T-cell (primary cell): ENCODE measurements at regions not wholly inside any gene's neighbourhood (a gene's known extent, or its start where the extent isn't known, plus 50 kb on each side); places are given as distances from the start of the nearest gene placed in this dataset.

Source experiments
- ATAC-seq, 4 experiments: fragments of 200-7000 bp in 3 of 4; fragments of 150-1000 bp in 1 of 4; cut with Tn5 transposase; replicated peaks in 1 of 4; 1 replicate in 3 of 4; 2 replicates in 1 of 4; pipeline ENCODE4 v1.10.0; 2021; ENCODE audit warnings: moderate library complexity in 3 of 4, mild to moderate bottlenecking in 2 of 4, moderate number of reproducible peaks in 1 of 4
- CTCF ChIA-PET, 2 donors: fragments of 300-600 bp; sonication (Branson Sonifier 250); formaldehyde crosslinking; loops; one replicate each; lab custom pipeline; 2022; ENCODE audit warnings: antibody characterized with exemption in 2 of 2; lab: Charles Lee
- POLR2A ChIA-PET, 2 donors: fragments of 300-600 bp; sonication (Branson Sonifier 250); formaldehyde crosslinking; loops; one replicate each; lab custom pipeline; 2022; ENCODE audit warnings: antibody characterized with exemption in 2 of 2; lab: Charles Lee
- DNase-seq, 35 experiments: peaks; one replicate each; pipeline versions ENCODE4 v3.0.0 to v3.0.0-alpha.2; 2013 to 2023
- H3K27ac ChIP-seq: one replicate; pipeline ENCODE4 v1.5.1; 2013; ENCODE audit warnings: low read length
- H3K27me3 ChIP-seq, 2 experiments: replicated peaks in 1 of 2; 1 replicate in 1 of 2; 2 replicates in 1 of 2; pipeline versions ENCODE4 v1.6.1 to v1.7.0; 2013; ENCODE audit warnings: low read length in 1 of 2, mixed read lengths in 1 of 2; ENCODE audit not compliant: control insufficient read depth in 2 of 2, insufficient read depth in 2 of 2; ENCODE audit errors: extremely low read depth in 1 of 2
- H3K36me3 ChIP-seq, 2 donors: 1 replicate in 1 of 2; 2 replicates in 1 of 2; pipeline versions ENCODE4 v1.6.1 to v1.7.0; 2013; ENCODE audit warnings: low read length in 1 of 2; ENCODE audit not compliant: control insufficient read depth in 2 of 2, insufficient read depth in 1 of 2; ENCODE audit errors: extremely low read depth in 1 of 2
- H3K4me1 ChIP-seq, 2 experiments: 1 replicate in 1 of 2; 2 replicates in 1 of 2; pipeline versions ENCODE4 v1.6.1 to v1.7.0; 2013; ENCODE audit warnings: low read length in 2 of 2, mixed read lengths in 1 of 2; ENCODE audit not compliant: insufficient read depth in 2 of 2, control insufficient read depth in 1 of 2; ENCODE audit errors: extremely low read depth in 1 of 2
- H3K4me3 ChIP-seq, 2 donors: 1 replicate in 1 of 2; 2 replicates in 1 of 2; pipeline versions ENCODE4 v1.5.1 to v1.7.0; 2013; ENCODE audit warnings: mild to moderate bottlenecking in 2 of 2, low read length in 1 of 2, moderate library complexity in 1 of 2; ENCODE audit not compliant: control insufficient read depth in 1 of 2; ENCODE audit errors: extremely low read depth in 1 of 2
- H3K9me3 ChIP-seq: 2 replicates; pipeline ENCODE4 v1.7.0; 2013
- H3K27ac Mint-ChIP-seq, 2 donors: one replicate each; pipeline ENCODE4 v1.8.0; 2020 to 2021; ENCODE audit warnings: mild to moderate bottlenecking in 2 of 2, mixed read lengths in 2 of 2
- H3K27me3 Mint-ChIP-seq, 2 donors: one replicate each; pipeline ENCODE4 v1.8.0; 2021 to 2022; ENCODE audit warnings: mixed read lengths in 2 of 2
- H3K36me3 Mint-ChIP-seq: one replicate; pipeline ENCODE4 v1.8.0; 2021; ENCODE audit warnings: mixed read lengths
- H3K4me1 Mint-ChIP-seq, 3 donors: one replicate each; pipeline ENCODE4 v1.8.0; 2020 to 2022; ENCODE audit warnings: mixed read lengths in 3 of 3, mild to moderate bottlenecking in 1 of 3
- H3K4me3 Mint-ChIP-seq, 3 donors: one replicate each; pipeline ENCODE4 v1.8.0; 2020 to 2022; ENCODE audit warnings: mild to moderate bottlenecking in 3 of 3, mixed read lengths in 3 of 3, moderate library complexity in 3 of 3
- H3K9me3 Mint-ChIP-seq, 3 donors: one replicate each; pipeline ENCODE4 v1.8.0; 2020 to 2022; ENCODE audit warnings: mixed read lengths in 3 of 3
- WGBS: methylation state at CpG from one replicate; pipeline ENCODE4 v1.1.5; 2013; ENCODE audit warnings: missing lambda C conversion rate; ENCODE audit not compliant: insufficient coverage; 5-methylcytosine and 5-hydroxymethylcytosine counted together

GRCh38 chr5:2946315-2946714 is 194.8 kb upstream of the IRX2 start:
- no peaks in the 10 kb centered on the region for H3K27me3 Mint-ChIP-seq
- Histone ChIP-seq H3K9me3 (no peaks in the 10 kb centered on the region), H3K4me1 (no peaks in the 10 kb centered on the region), H3K27me3 (no peaks in the 10 kb centered on the region), H3K27ac (no peak overlapping the region), H3K36me3 (no peaks in the 10 kb centered on the region), H3K4me3 (no peak overlapping the region)
- no peak overlapping the region for H3K4me3 Mint-ChIP-seq
- DNase-seq (no peak), ATAC-seq (no peak)
- peaks cover 10 to 35% (median 18%) of the 10 kb centered on the region in 3 donors for H3K9me3 Mint-ChIP-seq
- no peaks in the 10 kb centered on the region for H3K4me1 Mint-ChIP-seq
- 61% methylated on average over 3 of the region's 6 CpGs for WGBS
- ChIA-PET CTCF (no interaction called here), POLR2A (no interaction called here)
- no peaks in the 10 kb centered on the region for H3K36me3 Mint-ChIP-seq
- no peak overlapping the region for H3K27ac Mint-ChIP-seq

GRCh38 chr5:2936413-2936812 is 184.9 kb upstream of the IRX2 start:
- no peaks in the 10 kb centered on the region for H3K36me3 Mint-ChIP-seq
- Histone ChIP-seq H3K27me3 (no peaks in the 10 kb centered on the region), H3K4me1 (no peaks in the 10 kb centered on the region), H3K27ac (no peak overlapping the region), H3K4me3 (no peak overlapping the region), H3K9me3 (peaks cover 3% of the 10 kb centered on the region), H3K36me3 (no peaks in the 10 kb centered on the region)
- H3K9me3 Mint-ChIP-seq = peaks cover 9 to 16% (median 14%) of the 10 kb centered on the region in 3 donors
- DNase-seq (no peak), ATAC-seq (no peak)
- WGBS = no CpG with 5 or more reads among the region's 4 CpGs
- no peak overlapping the region for H3K27ac Mint-ChIP-seq
- ChIA-PET CTCF (no interaction called here), POLR2A (no interaction called here)
- no peaks in the 10 kb centered on the region for H3K27me3 Mint-ChIP-seq
- H3K4me1 Mint-ChIP-seq = no peaks in the 10 kb centered on the region
- H3K4me3 Mint-ChIP-seq = no peak overlapping the region

GRCh38 chr5:2929779-2930178 is 178.3 kb upstream of the IRX2 start:
- CTCF ChIA-PET = no interaction called here
- Histone ChIP-seq H3K27ac (no peak overlapping the region), H3K4me1 (no peaks in the 10 kb centered on the region), H3K9me3 (no peaks in the 10 kb centered on the region), H3K4me3 (no peak overlapping the region), H3K36me3 (no peaks in the 10 kb centered on the region), H3K27me3 (no peaks in the 10 kb centered on the region)
- no peak for DNase-seq
- no peaks in the 10 kb centered on the region for H3K4me1 Mint-ChIP-seq
- H3K4me3 Mint-ChIP-seq = no peak overlapping the region
- peaks cover 0 to 6% of the 10 kb centered on the region in 2 donors for H3K27me3 Mint-ChIP-seq
- no peaks in the 10 kb centered on the region for H3K36me3 Mint-ChIP-seq
- WGBS = 93% methylated on average over 3 of the region's 10 CpGs
- peaks cover 8 to 19% (median 11%) of the 10 kb centered on the region in 3 donors for H3K9me3 Mint-ChIP-seq
- no peak for ATAC-seq
- POLR2A ChIA-PET = no interaction called here
- H3K27ac Mint-ChIP-seq = no peak overlapping the region

GRCh38 chr5:2921651-2922050 is 170.2 kb upstream of the IRX2 start:
- 90% methylated on average over 8 of the region's 9 CpGs for WGBS
- Mint-ChIP-seq H3K27ac (no peak overlapping the region), H3K27me3 (no peaks in the 10 kb centered on the region), H3K4me3 (no peak overlapping the region), H3K9me3 (peaks cover 1 to 21% (median 8%) of the 10 kb centered on the region in 3 donors), H3K36me3 (no peaks in the 10 kb centered on the region), H3K4me1 (no peaks in the 10 kb centered on the region)
- ATAC-seq (no peak), DNase-seq (no peak)
- ChIA-PET POLR2A (no interaction called here), CTCF (no interaction called here)
- Histone ChIP-seq H3K4me1 (no peaks in the 10 kb centered on the region), H3K9me3 (no peaks in the 10 kb centered on the region), H3K27ac (no peak overlapping the region), H3K4me3 (no peak overlapping the region), H3K36me3 (no peaks in the 10 kb centered on the region), H3K27me3 (peaks cover 0 to 6% of the 10 kb centered on the region in 2 experiments)

GRCh38 chr5:2921176-2921575 is 169.7 kb upstream of the IRX2 start:
- Mint-ChIP-seq H3K4me3 (no peak overlapping the region), H3K4me1 (no peaks in the 10 kb centered on the region), H3K27me3 (no peaks in the 10 kb centered on the region), H3K9me3 (peaks cover 1 to 21% (median 8%) of the 10 kb centered on the region in 3 donors), H3K36me3 (no peaks in the 10 kb centered on the region), H3K27ac (no peak overlapping the region)
- Histone ChIP-seq H3K4me1 (no peaks in the 10 kb centered on the region), H3K27ac (no peak overlapping the region), H3K36me3 (no peaks in the 10 kb centered on the region), H3K4me3 (no peak overlapping the region), H3K9me3 (no peaks in the 10 kb centered on the region), H3K27me3 (peaks cover 0 to 6% of the 10 kb centered on the region in 2 experiments)
- ATAC-seq = no peak
- 90% methylated on average over 2 of the region's 5 CpGs for WGBS
- ChIA-PET POLR2A (no interaction called here), CTCF (no interaction called here)
- no peak for DNase-seq

- no peaks in the 10 kb centered on the region for H3K9me3 ChIP-seq
- peaks cover 1 to 21% (median 8%) of the 10 kb centered on the region in 3 donors for H3K9me3 Mint-ChIP-seq
- H3K36me3 Mint-ChIP-seq = no peaks in the 10 kb centered on the region
- DNase-seq (no peak), ATAC-seq (no peak)
- H3K27me3 ChIP-seq = peaks cover 0 to 6% of the 10 kb centered on the region in 2 experiments
- no peaks in the 10 kb centered on the region for H3K4me1 Mint-ChIP-seq
- H3K36me3 ChIP-seq = no peaks in the 10 kb centered on the region
- 56% methylated on average over 4 of the region's 5 CpGs for WGBS
- H3K27ac ChIP-seq = no peak overlapping the region
- no peak overlapping the region for H3K4me3 ChIP-seq
- H3K27ac Mint-ChIP-seq = no peak overlapping the region
- H3K4me1 ChIP-seq = no peaks in the 10 kb centered on the region
- CTCF ChIA-PET = no interaction called here
- POLR2A ChIA-PET = no interaction called here
- H3K27me3 Mint-ChIP-seq = no peaks in the 10 kb centered on the region
- no peak overlapping the region for H3K4me3 Mint-ChIP-seq
Observed at GRCh38 chr5:2920312-2920711, 168.8 kb upstream of the IRX2 start.
